ENCODE measurements at regions not wholly inside any gene's neighbourhood (a gene's known extent, or its start where the extent isn't known, plus 50 kb on each side); places are given as distances from the start of the nearest gene placed in this dataset.
"Not testable (repeated sequence)": the region's sequence is repeated elsewhere in the genome, so short reads cannot be mapped to it uniquely, and the experiment has no call there.

DNA sequence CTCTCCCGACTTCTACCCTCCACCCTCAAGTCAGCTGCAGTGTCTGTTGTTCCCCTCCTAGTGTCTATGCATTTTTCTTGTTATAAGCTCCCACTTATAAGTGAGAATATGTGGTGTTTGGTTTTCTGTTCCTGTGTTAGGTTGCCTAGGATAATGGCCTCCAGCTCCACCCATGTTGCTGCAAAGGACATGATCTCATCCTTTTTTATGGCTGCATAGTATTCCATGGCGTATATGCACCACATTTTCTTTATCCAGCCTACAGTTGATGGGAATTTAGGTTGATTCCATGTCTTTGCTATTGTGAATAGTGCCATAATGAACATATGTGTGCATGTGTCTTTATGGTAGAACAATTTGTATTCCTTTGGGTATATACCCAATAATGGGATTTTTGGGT lies 80.7 kb downstream of the SPTSSA start:
- H3K27me3 ChIP-seq (ENCODE audit: control insufficient read depth, low read length); H3K27ac ChIP-seq (ENCODE audit: low read depth, low read length); H3F3A ChIP-seq (ENCODE audit: control insufficient read depth, insufficient read depth); H3K79me2 ChIP-seq (ENCODE audit: control insufficient read depth, low read length); H3K4me2 ChIP-seq (ENCODE audit: low read length); H3K9me3 ChIP-seq (ENCODE audit: control insufficient read depth, insufficient read depth, low read length); H3K36me3 ChIP-seq (ENCODE audit: control insufficient read depth, low read length); H3K9me2 ChIP-seq (replicated peaks; ENCODE audit: control insufficient read depth, low read length); H3K4me3 ChIP-seq (ENCODE audit: low read length); H4K20me1 ChIP-seq (ENCODE audit: control insufficient read depth, insufficient read depth, low read depth, low read length); H3K4me1 ChIP-seq (ENCODE audit: control insufficient read depth, low read length): not testable (repeated sequence)

GRCh38 chr14:34380471-34380845 lies 81.6 kb downstream of the SPTSSA start:
- no peaks in the 10 kb centered on the region for H4K20me1 ChIP-seq (ENCODE audit: control insufficient read depth, insufficient read depth, low read depth, low read length)
- no peaks in the 10 kb centered on the region for H3K9me2 ChIP-seq (replicated peaks; ENCODE audit: control insufficient read depth, low read length)
- H3K79me2 ChIP-seq (ENCODE audit: control insufficient read depth, low read length), result no peaks in the 10 kb centered on the region
- no peaks in the 10 kb centered on the region for H3K36me3 ChIP-seq (ENCODE audit: control insufficient read depth, low read length)
- H3K4me2 ChIP-seq (ENCODE audit: low read length), result no peak overlapping the region
- no peaks in the 10 kb centered on the region for H3K9me3 ChIP-seq (ENCODE audit: control insufficient read depth, insufficient read depth, low read length)
- H3K4me1 ChIP-seq (ENCODE audit: control insufficient read depth, low read length), result no peaks in the 10 kb centered on the region
- no peak overlapping the region for H3K27ac ChIP-seq (ENCODE audit: low read depth, low read length)
- TF ChIP-seq EZH2phosphoT487 (IDR thresholded peaks at IDR 0.05; ENCODE audit: borderline replicate concordance, low read length), result no peak
- TF ChIP-seq, protein P1, sequence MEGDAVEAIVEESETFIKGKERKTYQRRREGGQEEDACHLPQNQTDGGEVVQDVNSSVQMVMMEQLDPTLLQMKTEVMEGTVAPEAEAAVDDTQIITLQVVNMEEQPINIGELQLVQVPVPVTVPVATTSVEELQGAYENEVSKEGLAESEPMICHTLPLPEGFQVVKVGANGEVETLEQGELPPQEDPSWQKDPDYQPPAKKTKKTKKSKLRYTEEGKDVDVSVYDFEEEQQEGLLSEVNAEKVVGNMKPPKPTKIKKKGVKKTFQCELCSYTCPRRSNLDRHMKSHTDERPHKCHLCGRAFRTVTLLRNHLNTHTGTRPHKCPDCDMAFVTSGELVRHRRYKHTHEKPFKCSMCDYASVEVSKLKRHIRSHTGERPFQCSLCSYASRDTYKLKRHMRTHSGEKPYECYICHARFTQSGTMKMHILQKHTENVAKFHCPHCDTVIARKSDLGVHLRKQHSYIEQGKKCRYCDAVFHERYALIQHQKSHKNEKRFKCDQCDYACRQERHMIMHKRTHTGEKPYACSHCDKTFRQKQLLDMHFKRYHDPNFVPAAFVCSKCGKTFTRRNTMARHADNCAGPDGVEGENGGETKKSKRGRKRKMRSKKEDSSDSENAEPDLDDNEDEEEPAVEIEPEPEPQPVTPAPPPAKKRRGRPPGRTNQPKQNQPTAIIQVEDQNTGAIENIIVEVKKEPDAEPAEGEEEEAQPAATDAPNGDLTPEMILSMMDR (IDR thresholded peaks at IDR 0.05; ENCODE audit: low read depth, low read length, poor library complexity, severe bottlenecking), result no peak
- H3K4me3 ChIP-seq (ENCODE audit: low read length), result no peak overlapping the region
- no peaks in the 10 kb centered on the region for H3F3A ChIP-seq (ENCODE audit: control insufficient read depth, insufficient read depth)
- H3K27me3 ChIP-seq (ENCODE audit: control insufficient read depth, low read length), result no peaks in the 10 kb centered on the region

GRCh38 chr14:34379816-34380470 lies 82.1 kb downstream of the SPTSSA start:
- Histone ChIP-seq H3K27me3 (ENCODE audit: control insufficient read depth, low read length) (no peaks in the 10 kb centered on the region), H3K9me2 (replicated peaks; ENCODE audit: control insufficient read depth, low read length) (no peaks in the 10 kb centered on the region), H3K36me3 (ENCODE audit: control insufficient read depth, low read length) (no peaks in the 10 kb centered on the region), H3K4me3 (ENCODE audit: low read length) (no peak overlapping the region), H3F3A (ENCODE audit: control insufficient read depth, insufficient read depth) (no peaks in the 10 kb centered on the region), H3K9me3 (ENCODE audit: control insufficient read depth, insufficient read depth, low read length) (no peaks in the 10 kb centered on the region), H3K79me2 (ENCODE audit: control insufficient read depth, low read length) (no peaks in the 10 kb centered on the region), H3K4me2 (ENCODE audit: low read length) (no peak overlapping the region), H3K27ac (ENCODE audit: low read depth, low read length) (no peak overlapping the region), H3K4me1 (ENCODE audit: control insufficient read depth, low read length) (no peaks in the 10 kb centered on the region), H4K20me1 (ENCODE audit: control insufficient read depth, insufficient read depth, low read depth, low read length) (no peaks in the 10 kb centered on the region)
- TF ChIP-seq, protein P1 (IDR thresholded peaks at IDR 0.05; ENCODE audit: low read depth, low read length, poor library complexity, severe bottlenecking), result no peak
- no peak for TF ChIP-seq EZH2phosphoT487 (IDR thresholded peaks at IDR 0.05; ENCODE audit: borderline replicate concordance, low read length)

DNA sequence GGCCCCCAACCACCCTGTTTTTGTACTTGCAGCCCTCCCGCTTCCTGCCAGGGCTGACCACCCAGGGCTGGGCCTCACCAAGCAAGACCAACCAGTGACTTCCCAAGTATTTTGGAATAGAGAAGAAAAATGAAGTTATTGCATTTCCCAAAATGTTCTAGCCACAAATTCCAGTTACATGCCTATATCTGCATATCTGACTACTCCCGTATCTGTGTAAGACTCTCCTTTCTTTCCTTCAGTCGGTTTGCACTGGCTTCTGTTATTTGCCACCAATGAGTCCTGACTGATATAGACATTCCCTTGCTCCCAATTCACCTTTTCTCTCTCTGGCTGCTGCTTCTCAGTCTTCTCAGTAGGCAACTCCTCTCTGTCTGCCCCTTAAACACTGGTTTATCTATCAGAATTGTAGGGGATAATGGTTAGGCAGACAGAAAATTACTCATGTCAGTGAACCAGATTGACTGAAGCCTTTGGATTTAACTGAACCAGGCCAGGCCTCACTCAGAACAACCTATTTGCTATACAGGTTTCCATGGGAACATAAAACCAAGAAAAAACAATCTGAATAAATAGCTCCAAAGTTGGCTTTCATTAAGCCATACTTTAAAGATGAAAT lies 85.3 kb downstream of the SPTSSA start:
- H3K4me2 ChIP-seq (ENCODE audit: low read length), result no peak overlapping the region
- no peak overlapping the region for H3K27ac ChIP-seq (ENCODE audit: low read depth, low read length)
- no peaks in the 10 kb centered on the region for H3F3A ChIP-seq (ENCODE audit: control insufficient read depth, insufficient read depth)
- no peak overlapping the region for H3K4me3 ChIP-seq (ENCODE audit: low read length)
- TF ChIP-seq, protein P1 (IDR thresholded peaks at IDR 0.05; ENCODE audit: low read depth, low read length, poor library complexity, severe bottlenecking), result no peak
- no peak for TF ChIP-seq EZH2phosphoT487 (IDR thresholded peaks at IDR 0.05; ENCODE audit: borderline replicate concordance, low read length)
- H3K9me2 ChIP-seq (replicated peaks; ENCODE audit: control insufficient read depth, low read length), result no peaks in the 10 kb centered on the region
- no peaks in the 10 kb centered on the region for H3K27me3 ChIP-seq (ENCODE audit: control insufficient read depth, low read length)
- no peaks in the 10 kb centered on the region for H3K9me3 ChIP-seq (ENCODE audit: control insufficient read depth, insufficient read depth, low read length)
- no peaks in the 10 kb centered on the region for H3K4me1 ChIP-seq (ENCODE audit: control insufficient read depth, low read length)
- no peaks in the 10 kb centered on the region for H3K36me3 ChIP-seq (ENCODE audit: control insufficient read depth, low read length)
- H3K79me2 ChIP-seq (ENCODE audit: control insufficient read depth, low read length), result no peaks in the 10 kb centered on the region
- no peaks in the 10 kb centered on the region for H4K20me1 ChIP-seq (ENCODE audit: control insufficient read depth, insufficient read depth, low read depth, low read length)
